ENCODE measurements at regions not wholly inside any gene's neighbourhood (a gene's known extent, or its start where the extent isn't known, plus 50 kb on each side); places are given as distances from the start of the nearest gene placed in this dataset.

- TF ChIP-seq, protein P1, sequence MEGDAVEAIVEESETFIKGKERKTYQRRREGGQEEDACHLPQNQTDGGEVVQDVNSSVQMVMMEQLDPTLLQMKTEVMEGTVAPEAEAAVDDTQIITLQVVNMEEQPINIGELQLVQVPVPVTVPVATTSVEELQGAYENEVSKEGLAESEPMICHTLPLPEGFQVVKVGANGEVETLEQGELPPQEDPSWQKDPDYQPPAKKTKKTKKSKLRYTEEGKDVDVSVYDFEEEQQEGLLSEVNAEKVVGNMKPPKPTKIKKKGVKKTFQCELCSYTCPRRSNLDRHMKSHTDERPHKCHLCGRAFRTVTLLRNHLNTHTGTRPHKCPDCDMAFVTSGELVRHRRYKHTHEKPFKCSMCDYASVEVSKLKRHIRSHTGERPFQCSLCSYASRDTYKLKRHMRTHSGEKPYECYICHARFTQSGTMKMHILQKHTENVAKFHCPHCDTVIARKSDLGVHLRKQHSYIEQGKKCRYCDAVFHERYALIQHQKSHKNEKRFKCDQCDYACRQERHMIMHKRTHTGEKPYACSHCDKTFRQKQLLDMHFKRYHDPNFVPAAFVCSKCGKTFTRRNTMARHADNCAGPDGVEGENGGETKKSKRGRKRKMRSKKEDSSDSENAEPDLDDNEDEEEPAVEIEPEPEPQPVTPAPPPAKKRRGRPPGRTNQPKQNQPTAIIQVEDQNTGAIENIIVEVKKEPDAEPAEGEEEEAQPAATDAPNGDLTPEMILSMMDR (IDR thresholded peaks at IDR 0.05; ENCODE audit: poor library complexity): no peak
- TF ChIP-seq EZH2 (IDR thresholded peaks at IDR 0.05; ENCODE audit: borderline replicate concordance) (no peak), EZH2phosphoT487 (IDR thresholded peaks at IDR 0.05; ENCODE audit: low read depth, severe bottlenecking, unreplicated experiment) (no peak)
Observed at GRCh38 chr20:56693217-56693616, 64.1 kb downstream of the TFAP2C start.
